ENCODE measurements at regions not wholly inside any gene's neighbourhood (a gene's known extent, or its start where the extent isn't known, plus 50 kb on each side); places are given as distances from the start of the nearest gene placed in this dataset.
"Not testable (repeated sequence)": the region's sequence is repeated elsewhere in the genome, so short reads cannot be mapped to it uniquely, and the experiment has no call there.

- peak in 4 of 42 donors; percentile 9 to 35 (median 18) for DNase-seq
- intact Hi-C loops (cut with DNase I): no loop called here
Measured at GRCh38 chr11:129691142-129691541, 124.5 kb upstream of the TMEM45B start.

DNA sequence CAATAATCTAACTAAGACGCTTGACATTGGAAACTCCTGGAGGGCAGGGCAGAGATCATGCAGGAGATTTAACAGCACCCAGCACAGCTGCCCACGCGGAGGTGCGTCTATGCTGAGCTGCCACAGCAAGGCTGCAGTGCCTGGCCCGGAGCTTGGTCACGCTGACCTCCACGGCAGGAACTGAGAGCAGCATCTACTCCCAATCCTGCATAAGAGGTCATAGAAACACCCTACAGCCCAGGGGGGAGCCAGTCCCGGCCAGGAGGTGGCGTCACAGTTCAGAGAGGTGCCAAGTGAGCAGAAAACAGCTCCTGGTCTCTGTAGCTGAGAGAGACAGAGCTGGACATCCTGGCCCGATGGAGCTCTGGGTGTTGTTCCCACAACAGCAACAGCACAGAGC, 121.1 kb upstream of the TMEM45B start:
- intact Hi-C loops (cut with DNase I): no loop called here
- DNase-seq: no peak

DNA sequence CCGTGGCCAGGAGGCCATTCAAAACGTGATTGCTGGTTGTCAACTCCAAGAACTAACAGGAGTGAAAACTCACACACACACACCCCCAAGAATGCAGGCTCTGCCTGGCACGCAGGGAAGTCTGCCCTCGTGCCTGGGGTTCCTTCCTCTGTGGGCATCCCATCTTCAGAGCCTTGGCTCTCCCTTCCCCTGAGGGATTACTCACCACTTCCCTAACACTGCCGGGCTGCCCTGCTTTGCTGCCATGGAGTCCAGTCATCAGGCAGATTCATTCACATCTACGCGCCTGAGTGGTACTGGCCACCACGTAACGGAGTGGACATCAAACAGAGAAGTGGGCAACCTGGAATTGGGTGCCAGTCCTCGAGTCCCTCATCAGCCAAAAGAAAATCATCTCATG, 120.7 kb upstream of the TMEM45B start:
- no peak for DNase-seq
- intact Hi-C loops (cut with DNase I): no loop called here

- peak; percentile 17 to 81 (median 59) for DNase-seq
- intact Hi-C loops (cut with DNase I): no loop called here
Measured at GRCh38 chr11:129695571-129696308, 119.9 kb upstream of the TMEM45B start.

DNA sequence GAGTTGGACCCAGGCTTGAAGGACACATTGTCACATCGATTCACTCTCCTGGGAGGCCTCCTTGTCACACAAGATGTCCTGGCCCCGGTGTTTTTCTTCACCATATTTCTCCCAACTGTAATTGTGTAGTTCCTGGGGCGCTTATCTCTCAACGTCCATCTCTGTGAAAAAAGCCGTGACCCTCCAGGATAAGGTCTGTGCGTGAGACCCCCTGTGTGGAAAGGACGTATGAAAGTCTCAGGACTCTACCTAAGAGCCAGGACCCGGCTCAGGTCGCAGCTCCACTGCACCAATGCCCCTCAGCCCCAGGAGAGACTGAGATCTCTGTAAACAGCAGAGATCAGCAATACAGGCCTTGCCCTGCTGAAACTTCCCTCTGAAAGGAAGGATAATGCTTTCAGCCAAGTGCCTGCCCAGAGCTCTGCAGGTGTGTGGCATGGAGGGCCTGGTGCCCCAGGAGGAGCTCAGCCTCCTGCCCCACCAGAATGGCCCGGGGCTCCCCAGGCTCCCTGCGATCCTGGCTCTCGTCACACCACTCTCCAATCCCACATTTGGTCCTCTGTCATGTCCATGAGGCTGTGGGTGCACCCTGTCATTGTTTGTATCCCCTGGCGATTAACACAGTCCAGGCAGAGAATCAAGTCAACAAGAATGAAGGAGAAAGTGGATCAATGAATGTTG, 119.2 kb upstream of the TMEM45B start:
- intact Hi-C loops (cut with DNase I): no loop called here
- DNase-seq: no peak

GRCh38 chr11:129698212-129698611, 117.4 kb upstream of the TMEM45B start:
- intact Hi-C loops (cut with DNase I): no loop called here

GRCh38 chr11:129699711-129700304, 115.8 kb upstream of the TMEM45B start:
- intact Hi-C loops (cut with DNase I): no loop called here

More at GRCh38 chr11:129698212-129698611, 117.4 kb upstream of the TMEM45B start:
- DNase-seq: no peak

GRCh38 chr11:129700701-129701100, 114.9 kb upstream of the TMEM45B start:
- DNase-seq: no peak
- intact Hi-C loops (cut with DNase I): no loop called here

More at GRCh38 chr11:129699711-129700304, 115.8 kb upstream of the TMEM45B start:
- DNase-seq: no peak

DNA sequence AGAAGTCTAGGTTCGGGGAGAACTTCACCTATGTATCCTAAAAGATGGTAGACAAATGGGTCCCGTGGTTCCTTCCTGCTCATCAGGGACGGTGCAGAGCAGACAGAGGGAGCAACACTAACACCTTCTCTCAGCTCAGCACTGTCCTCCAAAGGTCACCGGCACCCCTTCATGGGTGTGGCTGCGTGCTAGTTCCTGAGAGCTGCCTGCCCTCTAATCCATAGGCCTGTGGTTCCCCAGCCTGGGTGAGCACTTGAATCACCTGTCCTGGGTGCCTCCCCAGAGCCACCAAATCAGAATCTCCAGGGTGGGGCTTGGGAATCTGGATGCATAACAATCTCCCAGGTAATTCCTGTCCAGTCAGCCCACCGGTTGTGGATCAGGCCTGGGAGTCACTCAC, 113.9 kb upstream of the TMEM45B start:
- intact Hi-C loops (cut with DNase I): no loop called here
- no peak for DNase-seq

DNA sequence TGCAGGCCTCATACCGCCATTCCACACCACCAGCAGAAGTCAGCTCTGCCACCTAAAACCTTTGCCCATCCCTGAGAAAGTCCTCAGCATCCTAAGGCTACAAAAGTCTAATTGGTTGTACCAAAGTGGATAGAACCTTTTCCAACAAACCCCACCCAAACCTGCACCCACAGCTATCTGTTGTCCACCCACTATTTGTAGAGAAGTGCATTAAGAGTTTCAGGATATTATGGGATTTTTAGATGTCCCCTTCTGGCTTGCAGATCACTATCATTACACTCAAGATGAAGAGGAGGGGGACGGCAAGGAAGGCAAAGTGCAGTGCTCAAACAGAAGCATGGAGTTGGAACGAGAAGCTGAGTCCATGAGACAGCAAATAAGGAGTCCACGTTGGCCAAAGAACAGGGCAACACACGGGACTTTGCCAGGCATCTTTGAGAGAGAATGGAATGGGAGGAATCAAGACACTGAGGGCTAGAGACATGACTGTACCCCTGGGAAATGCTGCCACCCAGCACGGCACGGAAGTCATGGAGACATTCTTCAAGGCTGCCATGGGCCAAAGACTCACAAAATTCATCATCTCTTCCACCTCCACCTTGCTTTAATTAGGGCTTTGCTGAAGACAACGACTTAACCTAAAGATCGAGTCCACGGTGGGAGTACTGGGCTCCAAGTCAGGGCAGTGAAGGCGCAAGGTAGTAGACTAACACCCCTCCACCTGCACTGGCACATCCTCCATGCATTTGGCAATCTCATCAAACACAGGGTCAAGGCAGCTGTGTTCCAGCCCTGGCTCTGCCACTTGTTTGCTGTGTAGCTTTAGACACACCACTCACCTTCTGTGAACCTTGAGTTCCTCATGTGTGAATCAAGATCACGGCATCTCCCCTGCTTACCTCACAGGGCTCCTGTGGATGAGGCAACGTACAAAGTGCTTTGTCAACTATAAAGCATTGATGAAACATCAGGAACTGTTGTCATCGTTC, 112.9 kb upstream of the TMEM45B start:
- intact Hi-C loops (cut with DNase I): no loop called here
- no peak for DNase-seq

GRCh38 chr11:129703846-129704245, 111.8 kb upstream of the TMEM45B start:
- intact Hi-C loops (cut with DNase I): no loop called here
- DNase-seq: no peak

DNA sequence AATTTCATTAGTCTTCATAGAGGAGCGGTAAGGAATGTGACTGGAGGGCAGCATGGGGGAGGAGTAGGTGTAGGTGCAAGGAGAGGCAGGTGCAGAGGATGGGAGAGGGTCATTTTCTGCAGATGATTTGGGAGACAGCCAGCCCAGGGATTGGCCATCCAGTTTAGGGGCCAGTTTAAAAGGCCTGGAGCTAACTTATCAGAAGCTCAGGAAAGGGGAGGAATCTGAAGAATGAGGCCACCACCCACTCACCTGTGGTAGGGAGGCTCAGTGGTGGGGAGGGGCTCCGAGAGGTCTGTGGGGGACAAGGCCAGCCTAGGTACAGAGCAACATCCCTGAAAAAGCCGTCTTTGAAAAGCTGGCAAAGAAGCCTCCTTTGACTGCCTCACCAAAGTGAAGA, 110.8 kb upstream of the TMEM45B start:
- intact Hi-C loops (cut with DNase I): no loop called here
- DNase-seq: no peak

GRCh38 chr11:129705341-129705740, 110.3 kb upstream of the TMEM45B start:
- no peak for DNase-seq
- intact Hi-C loops (cut with DNase I): no loop called here

DNA sequence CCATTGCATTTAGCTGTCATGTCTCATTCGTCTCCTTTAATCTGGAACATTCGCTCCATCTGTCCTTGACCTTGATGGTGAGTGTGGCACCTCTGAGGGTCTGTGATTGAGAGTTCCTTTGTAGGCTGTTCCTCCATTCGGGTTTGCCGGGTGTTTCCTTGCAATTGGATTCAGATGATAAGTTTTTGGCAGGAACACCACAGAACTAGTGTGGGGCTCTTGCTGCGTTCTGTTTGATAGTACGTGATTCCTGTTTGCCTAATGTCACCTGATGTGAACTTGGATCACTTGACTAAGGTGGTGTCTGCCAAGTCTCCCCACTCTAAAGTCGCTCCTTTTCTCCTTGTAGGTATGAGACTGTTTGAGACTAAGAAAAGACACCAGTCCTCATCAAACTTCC, 109.7 kb upstream of the TMEM45B start:
- intact Hi-C loops (cut with DNase I): no loop called here
- DNase-seq: no peak

- intact Hi-C loops (cut with DNase I): no loop called here
Measured at GRCh38 chr11:129709801-129710398, 105.7 kb upstream of the TMEM45B start.

GRCh38 chr11:129710423-129710822, 105.2 kb upstream of the TMEM45B start:
- peak in 2 of 42 donors; percentile 10 to 11 for DNase-seq
- intact Hi-C loops (cut with DNase I): no loop called here

More at GRCh38 chr11:129709801-129710398, 105.7 kb upstream of the TMEM45B start:
- peak in 2 of 42 donors; percentile 6 to 32 for DNase-seq

DNA sequence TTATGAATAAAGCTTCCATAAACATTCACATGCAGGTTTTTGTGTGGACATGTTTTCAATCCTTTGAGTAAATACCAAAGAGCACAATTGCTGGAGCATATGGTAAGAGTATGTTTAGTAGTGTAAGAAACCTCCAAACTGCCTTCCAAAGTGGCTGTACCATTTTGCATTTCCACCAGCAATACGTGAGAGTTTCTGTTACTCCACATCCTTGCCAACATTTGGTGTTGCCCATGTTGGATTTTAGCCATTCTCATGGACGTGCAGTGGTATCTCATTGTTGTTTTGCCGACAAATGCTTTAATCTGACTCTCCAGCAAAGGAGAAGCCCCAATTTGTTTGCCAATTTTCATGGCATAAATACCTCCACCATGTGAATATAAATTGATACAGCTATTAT, 103.9 kb upstream of the TMEM45B start:
- intact Hi-C loops (cut with DNase I): no loop called here
- DNase-seq: no peak

- DNase-seq: peak in 3 of 42 donors; percentile 5 to 23 (median 12)
- intact Hi-C loops (cut with DNase I): not testable (repeated sequence)
Measured at GRCh38 chr11:129712486-129713240, 103.0 kb upstream of the TMEM45B start.
